Tibial nerve (tissue), 4 donors: ENCODE measurements at regions not wholly inside any gene's neighbourhood (a gene's known extent, or its start where the extent isn't known, plus 50 kb on each side); places are given as distances from the start of the nearest gene placed in this dataset.

Source experiments
- CTCF ChIP-seq, 5 experiments: fragments of 200-600 bp in 3 of 5; fragments of 450-650 bp in 2 of 5; sonication (generic) in 3 of 5; IDR thresholded peaks; one replicate each; pipeline ENCODE4 v1.5.1; 2016 to 2019; ENCODE audit warnings: antibody characterized with exemption in 5 of 5, mild to moderate bottlenecking in 3 of 5, moderate library complexity in 2 of 5
- EP300 ChIP-seq, 2 donors: sonication (generic); formaldehyde crosslinking; IDR thresholded peaks; one replicate each; pipeline ENCODE4 v1.6.1; 2017; ENCODE audit warnings: antibody characterized with exemption in 2 of 2, mild to moderate bottlenecking in 1 of 2
- POLR2A ChIP-seq, 2 donors: fragments of 450-650 bp; IDR thresholded peaks; one replicate each; pipeline ENCODE4 v1.6.1; 2017; ENCODE audit warnings: antibody characterized with exemption in 2 of 2, mild to moderate bottlenecking in 2 of 2, moderate library complexity in 2 of 2

DNA sequence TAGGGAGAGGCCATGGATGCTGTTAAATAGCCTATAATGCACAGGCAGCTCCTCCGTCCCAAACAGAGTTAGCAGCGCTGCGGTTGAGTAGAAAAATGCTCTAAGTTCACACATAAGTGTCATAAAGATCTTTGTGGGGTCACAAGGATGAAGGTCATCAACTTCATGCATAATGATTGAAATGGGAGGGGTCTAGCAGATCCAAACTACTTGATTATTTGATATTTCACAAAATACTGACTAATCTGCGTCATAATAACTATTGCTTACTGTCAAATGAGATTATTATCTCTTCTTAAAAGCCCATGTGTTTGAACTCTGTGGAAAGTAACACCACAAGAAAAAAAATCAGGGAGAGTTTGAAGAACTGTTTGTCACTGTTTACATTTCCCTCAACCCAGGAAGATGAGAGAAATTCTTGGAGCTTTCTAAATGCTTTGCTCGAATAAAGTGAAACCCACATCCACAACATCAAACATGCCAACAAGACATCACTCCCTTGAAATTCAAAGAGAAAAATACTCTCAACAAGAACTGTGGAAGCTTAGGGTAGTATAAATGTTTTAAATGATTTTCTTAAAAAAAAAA, 50.5 kb upstream of the CREB1 start:
- no peak for TF ChIP-seq CTCF (IDR thresholded peaks at IDR 0.05)
- TF ChIP-seq POLR2A (IDR thresholded peaks at IDR 0.05): no peak
- no peak for TF ChIP-seq EP300 (IDR thresholded peaks at IDR 0.05)
